ENCODE measurements at regions not wholly inside any gene's neighbourhood (a gene's known extent, or its start where the extent isn't known, plus 50 kb on each side); places are given as distances from the start of the nearest gene placed in this dataset.

GRCh38 chr6:19175023-19175422 lies 662.1 kb upstream of the ID4 start:
- Histone ChIP-seq H2BK15ac (ENCODE audit: low read length) (no peak overlapping the region), H3K79me2 (ENCODE audit: control insufficient read depth in 1 of 2, insufficient read depth in 2 of 2, low read length in 2 of 2) (no peaks in the 10 kb centered on the region), H2BK120ac (replicated peaks; ENCODE audit: low read depth, low read length) (no peak overlapping the region), H3K27me3 (replicated peaks in 1 of 4; ENCODE audit: control insufficient read depth in 3 of 4, extremely low read depth in 1 of 4, insufficient read depth in 3 of 4, low read length in 3 of 4) (no peaks in the 10 kb centered on the region), H4K8ac (ENCODE audit: extremely low read depth, insufficient read depth, low read length) (no peak overlapping the region), H4K20me1 (replicated peaks in 1 of 2; ENCODE audit: control insufficient read depth in 1 of 2, insufficient read depth in 2 of 2, low read length in 2 of 2) (no peaks in the 10 kb centered on the region), H2AFZ (ENCODE audit: low read length) (no peak overlapping the region), H3K14ac (ENCODE audit: insufficient read length) (no peak overlapping the region), H3K9ac (replicated peaks in 1 of 4; ENCODE audit: extremely low read depth in 1 of 4, low read depth in 3 of 4, low read length in 3 of 4) (no peak overlapping the region), H3K79me1 (ENCODE audit: low read depth, low read length) (no peaks in the 10 kb centered on the region), H3K4ac (replicated peaks; ENCODE audit: insufficient read length, low read depth, low read length) (no peak overlapping the region), H3K27ac (ENCODE audit: low read depth, low read length) (no peak overlapping the region), H3K36me3 (ENCODE audit: control insufficient read depth in 2 of 4, insufficient read depth in 4 of 4, low read length in 3 of 4) (no peaks in the 10 kb centered on the region), H3K4me3 (ENCODE audit: extremely low read depth in 1 of 4, insufficient read depth in 2 of 4, low read depth in 3 of 4, low read length in 4 of 4) (no peak overlapping the region), H2BK5ac (ENCODE audit: low read depth, low read length) (no peak overlapping the region), H3K9me3 (ENCODE audit: insufficient read depth in 2 of 2, low read depth in 1 of 2, low read length in 1 of 2) (no peaks in the 10 kb centered on the region), H2AK5ac (ENCODE audit: low read depth, low read length) (no peak overlapping the region), H2BK20ac (ENCODE audit: low read length) (no peak overlapping the region), H2BK12ac (ENCODE audit: low read depth, low read length) (no peak overlapping the region), H3K18ac (ENCODE audit: extremely low read depth, low read length) (no peak overlapping the region), H3K4me1 (replicated peaks in 1 of 4; ENCODE audit: control insufficient read depth in 3 of 4, insufficient read depth in 4 of 4, low read length in 3 of 4) (no peaks in the 10 kb centered on the region), H3K4me2 (ENCODE audit: insufficient read depth in 1 of 2, low read depth in 2 of 2, low read length in 2 of 2) (no peak overlapping the region), H4K91ac (replicated peaks; ENCODE audit: insufficient read length, low read length) (no peak overlapping the region), H3K56ac (replicated peaks; ENCODE audit: insufficient read length, low read depth, low read length) (no peak overlapping the region), H3K23me2 (ENCODE audit: low read depth, low read length) (no peaks in the 10 kb centered on the region), H4K5ac (ENCODE audit: insufficient read length, low read depth, low read length) (no peak overlapping the region), H3K23ac (ENCODE audit: insufficient read length) (no peak overlapping the region)
- DNase-seq (ENCODE audit: low read depth in 1 of 2, low spot score in 2 of 2) (no peak), FAIRE-seq (no peak)
- 94% methylated on average over 3 of the region's 3 CpGs; no CpG with 5 or more reads in 1 of the 2 experiments for WGBS, 2 experiments (ENCODE audit: extremely low coverage in 1 of 2, insufficient coverage in 1 of 2, insufficient read length in 1 of 2, insufficient replicate concordance in 2 of 2, low coverage in 1 of 2, low lambda C conversion rate in 2 of 2, missing lambda C conversion rate in 1 of 2)
- CTCF ChIA-PET (ENCODE audit: partially characterized antibody) = no interaction called here
- no peak for TF ChIP-seq E2F6 (IDR thresholded peaks at IDR 0.05)
- no peak for TF ChIP-seq KDM4A (IDR thresholded peaks at IDR 0.05; ENCODE audit: low read depth, low read length, severe bottlenecking)
- no peak for TF ChIP-seq BCL11A (IDR thresholded peaks at IDR 0.05; ENCODE audit: low read depth in 2 of 2, low read length in 2 of 2)
- no peak for TF ChIP-seq TEAD4 (IDR thresholded peaks at IDR 0.05; ENCODE audit: low read depth, low read length)
- no peak for TF ChIP-seq SUZ12 (IDR thresholded peaks at IDR 0.05; ENCODE audit: low read length)
- no peak for TF ChIP-seq CBX5 (IDR thresholded peaks at IDR 0.05; ENCODE audit: low read depth, low read length)
- no peak for TF ChIP-seq MAX (IDR thresholded peaks at IDR 0.05)
- TF ChIP-seq PHF8 (conservative IDR thresholded peaks at IDR 0.05; ENCODE audit: low read depth, low read length) = no peak
- TF ChIP-seq JUN (IDR thresholded peaks at IDR 0.05; ENCODE audit: low read depth, low read length) = no peak
- TF ChIP-seq EZH2 (IDR thresholded peaks at IDR 0.05; ENCODE audit: low read depth, low read length, severe bottlenecking) = no peak
- no peak for TF ChIP-seq SIX5 (IDR thresholded peaks at IDR 0.05; ENCODE audit: low read depth, low read length)
- no peak for TF ChIP-seq EP300 (IDR thresholded peaks at IDR 0.05; ENCODE audit: borderline replicate concordance in 1 of 2, low read depth in 2 of 2, low read length in 2 of 2)
- no peak for TF ChIP-seq TAF7 (optimal IDR thresholded peaks at IDR 0.05; ENCODE audit: borderline replicate concordance, low read depth, low read length)
- TF ChIP-seq HDAC2 (IDR thresholded peaks at IDR 0.05; ENCODE audit: borderline replicate concordance in 1 of 2, low read depth in 2 of 2, low read length in 2 of 2) = no peak
- POLR2A ChIA-PET (ENCODE audit: partially characterized antibody) = no interaction called here

Data from H1 (cell line).